CD4-positive, alpha-beta T cell treated with Interleukin-4 for 1 hour (primary cell): ENCODE measurements at regions not wholly inside any gene's neighbourhood (a gene's known extent, or its start where the extent isn't known, plus 50 kb on each side); places are given as distances from the start of the nearest gene placed in this dataset.
"Not testable (repeated sequence)": the region's sequence is repeated elsewhere in the genome, so short reads cannot be mapped to it uniquely, and the experiment has no call there.

Experiments
- DNase-seq, 2 donors: peaks; one replicate each; pipeline ENCODE4 v3.0.0-alpha.2; 2020 to 2022

- DNase-seq = no peak
These were observed 141.4 kb upstream of the MRPS22 start for GRCh38 chr3:139202226-139202958.

- no peak for DNase-seq
These were observed 140.9 kb upstream of the MRPS22 start for GRCh38 chr3:139202959-139203349.

- DNase-seq = no peak
These were observed 140.1 kb upstream of the MRPS22 start for GRCh38 chr3:139203752-139204151.

DNA sequence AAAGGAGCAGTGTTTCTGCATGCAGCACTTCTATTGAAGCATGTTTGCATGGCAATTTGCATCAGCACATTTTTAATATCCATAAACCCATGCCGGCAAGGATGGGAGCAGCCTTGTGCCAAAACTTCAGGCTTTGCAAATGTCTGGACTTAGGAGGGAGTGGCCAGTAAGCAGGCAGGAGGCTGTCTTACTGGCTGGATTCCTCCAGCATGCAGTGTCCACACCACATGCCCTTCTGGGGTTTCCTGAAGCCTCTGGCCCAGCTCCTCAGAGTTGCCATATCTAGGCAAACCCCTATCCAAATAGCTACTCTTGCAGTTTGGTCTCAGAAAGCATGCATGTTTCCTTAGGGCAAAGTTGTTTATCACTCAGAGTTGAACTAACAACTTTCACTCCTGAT lies 139.1 kb upstream of the MRPS22 start:
- no peak for DNase-seq

GRCh38 chr3:139213936-139214335 lies 129.9 kb upstream of the MRPS22 start:
- no peak for DNase-seq

GRCh38 chr3:139216958-139217357 lies 126.9 kb upstream of the MRPS22 start:
- DNase-seq = no peak

DNA sequence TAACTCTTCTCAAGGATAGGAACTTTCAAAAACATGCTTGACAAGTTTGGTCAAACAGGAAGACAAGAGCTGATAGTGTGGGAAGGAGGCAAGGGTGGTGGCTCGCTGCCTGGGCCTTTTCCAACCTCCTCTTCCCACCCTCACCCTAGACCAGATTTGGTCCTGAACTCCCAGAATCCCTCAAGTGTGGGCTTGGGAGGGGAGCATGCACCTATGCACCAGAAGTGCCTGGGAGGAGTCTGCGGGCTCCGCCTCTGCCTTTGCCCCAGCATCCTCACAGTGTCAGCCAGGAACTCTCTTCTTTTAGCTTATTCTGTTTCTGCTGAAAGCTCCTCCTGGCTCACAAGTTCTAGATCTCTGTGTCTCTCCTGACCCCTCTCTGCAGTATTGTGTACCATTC lies 126.2 kb upstream of the MRPS22 start:
- no peak for DNase-seq

- DNase-seq = no peak
These were observed 125.8 kb upstream of the MRPS22 start for GRCh38 chr3:139218046-139218445.

GRCh38 chr3:139219463-139219862 lies 124.4 kb upstream of the MRPS22 start:
- no peak for DNase-seq

- DNase-seq = no peak
These were observed 121.6 kb upstream of the MRPS22 start for GRCh38 chr3:139222100-139222657.

DNA sequence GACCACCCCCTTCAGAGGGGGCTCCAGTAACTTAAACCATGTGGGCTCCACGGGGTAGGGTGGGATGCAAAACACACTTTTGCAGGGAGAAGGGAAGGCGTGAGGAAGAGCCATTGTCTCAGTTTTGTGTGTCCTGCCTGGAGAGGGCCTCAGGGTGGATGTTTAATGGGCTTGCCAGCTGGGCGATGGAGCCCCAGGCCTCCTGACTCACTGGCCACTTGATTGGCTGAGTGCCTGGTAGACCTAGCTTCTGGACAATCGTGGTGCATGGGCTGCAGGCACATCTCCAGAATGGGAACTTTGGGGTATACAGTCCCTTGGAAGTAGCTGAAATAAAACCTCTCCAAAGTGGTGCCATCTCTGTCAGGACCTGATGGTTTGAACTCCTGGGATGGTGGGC lies 118.3 kb upstream of the MRPS22 start:
- DNase-seq = no peak

DNA sequence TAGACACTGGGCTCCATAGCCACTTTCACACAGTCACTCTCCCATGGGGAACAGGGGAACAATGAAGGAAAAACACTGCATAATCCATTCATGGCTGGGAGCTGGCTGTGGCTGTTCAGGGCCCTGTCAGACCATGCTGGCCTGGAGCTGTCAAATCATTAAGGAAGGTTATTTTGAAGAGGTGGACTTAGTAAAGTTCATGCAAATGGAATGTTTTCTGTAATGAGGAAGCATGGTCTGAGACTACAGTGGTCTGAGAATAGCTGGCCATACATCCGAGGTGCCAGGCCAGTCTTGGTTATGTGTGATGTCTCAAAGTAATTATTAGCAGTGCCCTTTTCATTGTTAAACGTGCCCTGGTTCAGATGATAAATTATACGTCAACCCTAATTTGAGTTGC lies 117.1 kb upstream of the MRPS22 start:
- DNase-seq = no peak

DNA sequence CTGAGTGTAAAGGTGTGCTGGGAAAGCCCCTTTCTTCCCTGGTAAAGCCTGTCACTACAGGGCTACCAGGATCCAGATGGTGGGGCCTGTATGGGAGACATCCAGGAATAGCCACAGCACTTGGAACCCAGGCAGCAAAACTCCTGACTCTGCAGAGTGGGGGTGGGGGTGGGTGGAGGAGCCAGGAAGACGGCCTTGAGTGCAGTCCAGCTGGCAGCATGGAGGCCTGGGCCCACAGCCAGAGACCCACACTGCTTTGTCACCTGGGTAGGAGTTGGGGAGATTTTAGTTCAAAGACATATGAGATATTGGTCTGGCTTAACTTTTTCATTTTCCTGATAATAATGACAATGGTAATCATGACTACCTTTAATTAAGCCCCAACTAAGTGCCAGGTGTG lies 116.7 kb upstream of the MRPS22 start:
- no peak for DNase-seq

DNA sequence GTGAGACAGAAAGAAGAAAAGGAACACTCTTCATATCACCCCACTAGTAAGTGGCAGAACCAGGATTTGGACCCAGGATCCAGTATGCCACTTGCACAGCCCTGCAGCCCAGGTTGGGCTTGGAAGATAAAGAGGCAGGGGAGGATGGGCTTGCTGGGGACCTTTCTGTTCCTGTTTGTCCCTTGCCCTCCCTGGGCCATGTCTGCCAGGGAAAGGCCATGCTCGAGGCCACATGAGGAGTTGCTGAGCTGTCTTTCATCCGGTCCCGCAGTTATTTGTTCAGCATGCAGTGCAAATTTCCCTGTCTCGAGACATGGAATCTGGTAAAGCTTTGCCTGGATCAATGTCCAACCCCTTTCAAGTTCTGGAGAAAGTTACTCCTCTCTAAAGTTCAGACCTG lies 116.0 kb upstream of the MRPS22 start:
- DNase-seq = no peak

DNA sequence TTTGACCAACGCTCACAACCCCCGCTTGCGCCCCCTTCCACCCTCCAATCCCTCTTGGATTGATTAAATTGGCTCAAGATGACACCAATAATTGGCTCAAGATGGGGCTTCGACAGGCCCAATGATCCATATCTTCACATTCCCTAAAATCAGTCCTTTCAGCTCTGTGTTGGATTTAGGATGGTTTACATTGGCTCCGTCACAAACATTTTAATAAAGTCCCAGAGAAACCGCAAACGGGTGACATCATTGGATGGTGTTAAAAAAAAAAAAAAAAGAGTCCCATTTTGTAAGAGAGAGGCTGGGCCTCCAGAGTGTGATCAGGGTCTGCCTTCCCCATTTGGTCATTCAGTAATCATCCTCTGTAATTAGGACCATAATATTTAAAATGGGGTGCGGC lies 113.4 kb upstream of the MRPS22 start:
- DNase-seq = no peak

DNA sequence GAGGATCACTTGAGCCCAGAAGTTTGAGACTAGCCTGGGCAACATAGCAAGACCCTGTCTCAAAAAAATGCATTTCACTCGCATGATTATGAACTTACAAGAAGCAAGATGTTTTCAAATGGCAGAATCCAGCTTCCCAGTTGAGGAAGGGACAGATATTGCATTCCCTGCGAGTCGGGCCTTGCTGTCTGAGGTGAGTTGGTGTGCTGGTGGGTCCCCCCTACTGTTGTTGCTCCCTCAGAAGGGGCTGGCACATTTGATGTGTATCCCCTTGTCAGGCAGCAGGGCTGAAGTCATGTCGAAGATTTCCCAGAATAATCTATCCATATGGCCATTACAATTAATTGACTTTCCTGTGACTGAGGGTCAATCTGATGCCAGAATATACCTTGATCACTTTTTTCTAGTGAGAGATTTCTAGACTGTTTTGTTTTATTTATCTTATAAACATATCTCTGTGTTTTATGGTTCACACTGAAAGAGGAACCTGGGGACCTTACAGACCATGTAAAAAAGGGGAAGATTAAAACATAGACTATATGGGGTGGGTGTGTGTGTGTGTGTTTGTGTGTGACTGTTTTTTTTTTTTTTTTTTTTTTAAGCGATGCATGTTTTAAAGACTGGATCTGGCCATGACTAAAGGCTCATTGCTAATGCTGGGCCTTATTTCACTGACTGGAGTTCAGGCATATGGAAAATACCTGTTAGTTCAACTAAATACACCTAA lies 112.1 kb upstream of the MRPS22 start:
- DNase-seq = no peak

DNA sequence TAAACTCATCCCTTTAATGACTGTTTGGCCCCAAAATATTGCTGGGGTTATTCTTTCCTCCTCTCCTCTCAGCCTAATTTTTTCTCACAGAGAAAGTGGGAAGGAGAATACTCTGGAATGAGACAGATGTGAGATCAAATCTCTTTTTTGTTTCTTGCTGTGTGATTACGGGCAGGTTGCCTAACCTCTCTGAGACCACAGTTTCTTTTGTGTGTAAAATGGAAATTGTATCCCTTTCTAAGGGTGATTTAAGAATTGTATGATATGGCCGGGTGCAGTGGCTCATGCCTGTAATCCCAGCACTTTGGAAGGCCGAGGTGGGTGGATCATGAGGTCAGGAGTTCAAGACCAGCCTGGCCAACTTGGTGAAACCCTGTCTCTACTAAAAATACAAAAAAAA lies 111.5 kb upstream of the MRPS22 start:
- not testable (repeated sequence) for DNase-seq

- DNase-seq = no peak
These were observed 109.3 kb upstream of the MRPS22 start for GRCh38 chr3:139234491-139234890.

- DNase-seq = no peak
These were observed 108.6 kb upstream of the MRPS22 start for GRCh38 chr3:139235192-139235591.

- DNase-seq = no peak
These were observed 107.5 kb upstream of the MRPS22 start for GRCh38 chr3:139236336-139236735.

- DNase-seq = no peak
These were observed 105.4 kb upstream of the MRPS22 start for GRCh38 chr3:139238281-139239030.

- DNase-seq = no peak
These were observed 104.3 kb upstream of the MRPS22 start for GRCh38 chr3:139239550-139239949.

GRCh38 chr3:139241783-139242182 lies 102.0 kb upstream of the MRPS22 start:
- no peak for DNase-seq

- DNase-seq = no peak
These were observed 100.1 kb upstream of the MRPS22 start for GRCh38 chr3:139243710-139244109.
